Trophoblast cell (in vitro differentiated cells and primary cell): ENCODE measurements at regions not wholly inside any gene's neighbourhood (a gene's known extent, or its start where the extent isn't known, plus 50 kb on each side); places are given as distances from the start of the nearest gene placed in this dataset.

ENCODE experiments used
- DNase-seq, 2 donors: peaks; one replicate each; pipeline ENCODE4 v3.0.0-alpha.2; 2016
- H2AFZ ChIP-seq: 2 replicates; pipeline ENCODE4 v1.6.1; 2013; ENCODE audit warnings: low read length, moderate library complexity, mild to moderate bottlenecking; ENCODE audit not compliant: insufficient read depth, poor library complexity
- H2AK5ac ChIP-seq: 2 replicates; pipeline ENCODE4 v1.6.1; 2013; ENCODE audit warnings: mild to moderate bottlenecking, low read length
- H2BK120ac ChIP-seq: 2 replicates; pipeline ENCODE4 v1.6.1; 2013; ENCODE audit warnings: low read length, mild to moderate bottlenecking, moderate library complexity; ENCODE audit not compliant: insufficient read depth, poor library complexity
- H2BK12ac ChIP-seq: 2 replicates; pipeline ENCODE4 v1.6.1; 2013; ENCODE audit warnings: mild to moderate bottlenecking, low read length, moderate library complexity
- H2BK5ac ChIP-seq: 2 replicates; pipeline ENCODE4 v1.6.1; 2013; ENCODE audit warnings: low read length, low read depth, moderate library complexity, mild to moderate bottlenecking; ENCODE audit not compliant: poor library complexity
- H3K14ac ChIP-seq: 2 replicates; pipeline ENCODE4 v1.6.1; 2013; ENCODE audit warnings: mild to moderate bottlenecking, low read length
- H3K18ac ChIP-seq: 2 replicates; pipeline ENCODE4 v1.6.1; 2013; ENCODE audit warnings: mild to moderate bottlenecking, low read length
- H3K23ac ChIP-seq: 2 replicates; pipeline ENCODE4 v1.6.1; 2013; ENCODE audit warnings: low read length
- H3K27ac ChIP-seq: 2 replicates; pipeline ENCODE4 v1.5.1; 2013; ENCODE audit warnings: low read depth, mild to moderate bottlenecking, inconsistent platforms, low read length, moderate library complexity
- H3K27me3 ChIP-seq: 2 replicates; pipeline ENCODE4 v1.6.1; 2013; ENCODE audit warnings: inconsistent platforms, mild to moderate bottlenecking, low read length, moderate library complexity; ENCODE audit not compliant: insufficient read depth
- H3K36me3 ChIP-seq, 2 experiments: 1 replicate in 1 of 2; 2 replicates in 1 of 2; pipeline ENCODE4 v1.6.1; 2013; ENCODE audit warnings: low read length in 2 of 2, mild to moderate bottlenecking in 2 of 2, moderate library complexity in 1 of 2; ENCODE audit not compliant: insufficient read depth in 2 of 2, control insufficient read depth in 1 of 2
- H3K4ac ChIP-seq: 2 replicates; pipeline ENCODE4 v1.6.1; 2013; ENCODE audit warnings: low read depth, mild to moderate bottlenecking, low read length, moderate library complexity
- H3K4me1 ChIP-seq, 2 experiments: 1 replicate in 1 of 2; 2 replicates in 1 of 2; pipeline ENCODE4 v1.6.1; 2013; ENCODE audit warnings: low read length in 2 of 2, mild to moderate bottlenecking in 2 of 2, moderate library complexity in 1 of 2; ENCODE audit not compliant: insufficient read depth in 2 of 2, control insufficient read depth in 1 of 2
- H3K4me2 ChIP-seq: 2 replicates; pipeline ENCODE4 v1.6.1; 2013; ENCODE audit warnings: inconsistent platforms, mild to moderate bottlenecking, low read length, moderate library complexity
- H3K4me3 ChIP-seq: 2 replicates; pipeline ENCODE4 v1.5.1; 2013; ENCODE audit warnings: mild to moderate bottlenecking, low read depth, low read length, inconsistent platforms
- H3K79me1 ChIP-seq: one replicate; pipeline ENCODE4 v1.6.1; 2013; ENCODE audit warnings: low read length
- H3K79me2 ChIP-seq: 2 replicates; pipeline ENCODE4 v1.6.1; 2013; ENCODE audit warnings: low read length, mild to moderate bottlenecking; ENCODE audit not compliant: control insufficient read depth, insufficient read depth, poor library complexity
- H3K9ac ChIP-seq: 2 replicates; pipeline ENCODE4 v1.6.1; 2013; ENCODE audit warnings: mild to moderate bottlenecking, low read length
- H3K9me3 ChIP-seq: 2 replicates; pipeline ENCODE4 v1.6.1; 2013; ENCODE audit warnings: low read depth, mild to moderate bottlenecking, control low read depth, inconsistent platforms, low read length; ENCODE audit not compliant: insufficient read depth
- H4K12ac ChIP-seq: 2 replicates; pipeline ENCODE4 v1.6.1; 2013; ENCODE audit warnings: low read depth, mild to moderate bottlenecking, low read length, moderate library complexity
- H4K8ac ChIP-seq: 2 replicates; pipeline ENCODE4 v1.6.1; 2013; ENCODE audit warnings: low read depth, mild to moderate bottlenecking, low read length, moderate library complexity
- H4K91ac ChIP-seq: one replicate; pipeline ENCODE4 v1.6.1; 2013; ENCODE audit warnings: low read depth, mild to moderate bottlenecking, low read length, moderate library complexity
- WGBS: extraction: QIAGEN DNeasy Blood & Tissue Kit; methylation state at CpG from one replicate; pipeline ENCODE4 v1.1.7; 2013; ENCODE audit warnings: missing lambda C conversion rate; ENCODE audit not compliant: insufficient read length, insufficient coverage; ENCODE audit errors: extremely low coverage; 5-methylcytosine and 5-hydroxymethylcytosine counted together

- H3K79me1 ChIP-seq: no peaks in the 10 kb centered on the region
- H3K4me1 ChIP-seq: no peaks in the 10 kb centered on the region
- no peak overlapping the region for H4K12ac ChIP-seq
- no peak overlapping the region for H3K4me3 ChIP-seq
- no peak overlapping the region for H2BK12ac ChIP-seq
- no peak overlapping the region for H4K91ac ChIP-seq
- no peak overlapping the region for H3K4ac ChIP-seq
- no peak overlapping the region for H3K9ac ChIP-seq
- H3K27me3 ChIP-seq: no peaks in the 10 kb centered on the region
- H2AK5ac ChIP-seq: no peak overlapping the region
- no peaks in the 10 kb centered on the region for H3K9me3 ChIP-seq
- H2BK5ac ChIP-seq: no peak overlapping the region
- H3K18ac ChIP-seq: no peak overlapping the region
- H3K14ac ChIP-seq: no peak overlapping the region
- no peak overlapping the region for H3K27ac ChIP-seq
- no peak overlapping the region for H3K23ac ChIP-seq
- H2BK120ac ChIP-seq: no peak overlapping the region
- no peak overlapping the region for H3K4me2 ChIP-seq
- H3K79me2 ChIP-seq: no peaks in the 10 kb centered on the region
- H2AFZ ChIP-seq: no peak overlapping the region
- DNase-seq: no peak
- no CpG with 5 or more reads among the region's 1 CpG for WGBS
- H4K8ac ChIP-seq: no peak overlapping the region
- H3K36me3 ChIP-seq: no peaks in the 10 kb centered on the region
Observed at GRCh38 chr10:64130152-64130551, 609.0 kb downstream of the REEP3 start.

GRCh38 chr10:64134676-64135075, 613.5 kb downstream of the REEP3 start:
- Histone ChIP-seq H3K4me3 (no peak overlapping the region), H4K8ac (no peak overlapping the region), H3K18ac (no peak overlapping the region), H3K4me1 (no peaks in the 10 kb centered on the region), H3K9me3 (no peaks in the 10 kb centered on the region), H3K4ac (no peak overlapping the region), H2BK12ac (no peak overlapping the region), H3K27ac (no peak overlapping the region), H3K23ac (no peak overlapping the region), H3K27me3 (no peaks in the 10 kb centered on the region), H4K91ac (no peak overlapping the region), H2BK5ac (no peak overlapping the region), H2AK5ac (no peak overlapping the region), H3K79me2 (no peaks in the 10 kb centered on the region), H3K79me1 (no peaks in the 10 kb centered on the region), H2AFZ (no peak overlapping the region), H3K14ac (no peak overlapping the region), H2BK120ac (no peak overlapping the region), H3K36me3 (no peaks in the 10 kb centered on the region), H3K4me2 (no peak overlapping the region), H4K12ac (no peak overlapping the region), H3K9ac (no peak overlapping the region)
- DNase-seq: no peak
- no CpG with 5 or more reads among the region's 1 CpG for WGBS

- H3K18ac ChIP-seq: no peak overlapping the region
- no peak for DNase-seq
- no peak overlapping the region for H4K91ac ChIP-seq
- no peak overlapping the region for H2BK12ac ChIP-seq
- H2AK5ac ChIP-seq: no peak overlapping the region
- H4K12ac ChIP-seq: no peak overlapping the region
- H2BK5ac ChIP-seq: no peak overlapping the region
- H2BK120ac ChIP-seq: no peak overlapping the region
- no peak overlapping the region for H3K27ac ChIP-seq
- no peaks in the 10 kb centered on the region for H3K4me1 ChIP-seq
- H3K9me3 ChIP-seq: no peaks in the 10 kb centered on the region
- H3K23ac ChIP-seq: no peak overlapping the region
- no peak overlapping the region for H3K4ac ChIP-seq
- no peaks in the 10 kb centered on the region for H3K27me3 ChIP-seq
- WGBS: no CpG with 5 or more reads among the region's 3 CpGs
- H3K36me3 ChIP-seq: no peaks in the 10 kb centered on the region
- no peak overlapping the region for H3K4me2 ChIP-seq
- no peaks in the 10 kb centered on the region for H3K79me2 ChIP-seq
- H2AFZ ChIP-seq: no peak overlapping the region
- H4K8ac ChIP-seq: no peak overlapping the region
- H3K79me1 ChIP-seq: no peaks in the 10 kb centered on the region
- no peak overlapping the region for H3K14ac ChIP-seq
- H3K9ac ChIP-seq: no peak overlapping the region
- no peak overlapping the region for H3K4me3 ChIP-seq
Observed at GRCh38 chr10:64142395-64142794, 621.2 kb downstream of the REEP3 start.

- Histone ChIP-seq H3K9ac (no peak overlapping the region), H3K9me3 (no peaks in the 10 kb centered on the region), H2AK5ac (no peak overlapping the region), H2AFZ (no peak overlapping the region), H3K4me1 (no peaks in the 10 kb centered on the region), H3K27me3 (no peaks in the 10 kb centered on the region), H4K12ac (no peak overlapping the region), H4K8ac (no peak overlapping the region), H2BK12ac (no peak overlapping the region), H3K79me1 (no peaks in the 10 kb centered on the region), H3K18ac (no peak overlapping the region), H3K4me2 (no peak overlapping the region), H3K79me2 (no peaks in the 10 kb centered on the region), H3K36me3 (no peaks in the 10 kb centered on the region), H3K4me3 (no peak overlapping the region), H3K4ac (no peak overlapping the region), H3K23ac (no peak overlapping the region), H2BK5ac (no peak overlapping the region), H4K91ac (no peak overlapping the region), H3K14ac (no peak overlapping the region), H3K27ac (no peak overlapping the region), H2BK120ac (no peak overlapping the region)
- no peak for DNase-seq
Observed at GRCh38 chr10:64148607-64149006, 627.4 kb downstream of the REEP3 start.
